Limb (tissue), 2 donors: ENCODE measurements at regions not wholly inside any gene's neighbourhood (a gene's known extent, or its start where the extent isn't known, plus 50 kb on each side); places are given as distances from the start of the nearest gene placed in this dataset.

Source experiments
- DNase-seq, 2 donors: peaks; one replicate each; pipeline ENCODE4 v3.0.0-alpha.2; 2016; ENCODE audit errors: extremely low spot score in 2 of 2

DNA sequence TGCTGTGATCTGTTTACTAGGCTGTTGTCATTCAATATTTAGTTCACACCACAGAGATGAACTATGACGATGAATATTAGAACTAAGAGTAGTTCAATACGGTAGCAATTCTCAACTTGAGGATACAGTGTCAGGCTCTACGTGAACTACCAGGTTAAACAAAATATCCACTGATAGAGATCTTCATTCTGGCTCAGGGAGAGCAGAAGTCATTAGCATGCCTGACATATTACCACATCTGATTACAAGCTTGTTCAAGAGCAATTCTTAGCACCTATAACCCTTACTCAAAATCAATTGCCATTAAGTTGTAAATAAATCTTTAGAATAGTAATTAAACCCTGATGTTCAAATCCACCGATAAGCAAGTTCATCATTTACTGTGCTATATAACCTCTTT, 207.2 kb downstream of the CHRM3 start:
- no peak for DNase-seq

DNA sequence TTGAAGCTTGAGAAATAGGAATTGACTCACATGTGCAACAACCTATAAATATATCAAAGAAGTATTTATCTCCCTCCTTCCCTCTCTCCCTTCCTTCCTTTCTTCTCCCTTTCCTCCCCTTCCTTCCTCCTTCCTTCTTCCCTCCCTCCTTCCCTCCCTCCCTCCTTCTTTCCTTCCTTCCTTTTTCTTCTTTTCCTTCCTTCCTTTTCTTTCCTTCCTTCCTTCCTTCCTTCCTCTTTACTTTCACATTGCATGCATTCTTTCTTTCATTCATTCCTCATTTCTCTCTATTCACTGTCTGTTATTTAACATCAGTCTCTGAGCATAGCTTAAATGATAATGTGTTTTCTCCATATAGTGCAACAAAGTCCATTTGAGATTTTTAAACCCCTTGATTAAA, 214.2 kb downstream of the CHRM3 start:
- no peak for DNase-seq

DNA sequence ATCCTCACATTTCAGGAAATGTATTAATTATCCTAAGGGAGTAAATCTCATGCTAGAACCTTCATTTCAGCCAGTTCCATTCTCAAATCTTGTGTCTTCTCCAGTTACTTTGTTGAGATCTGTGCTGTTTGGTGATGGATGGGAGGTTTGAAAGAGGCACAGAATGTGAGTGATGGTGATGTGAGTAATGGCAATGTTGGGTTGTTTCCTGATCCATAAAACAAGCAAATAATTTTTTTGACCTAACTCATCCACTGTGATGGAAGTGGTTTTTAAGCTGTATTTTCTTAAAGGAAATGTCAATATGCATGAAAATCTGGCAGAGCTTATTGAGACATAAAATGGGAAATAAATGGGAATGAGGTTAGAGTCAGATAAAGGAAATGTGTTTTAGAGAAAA, 214.7 kb downstream of the CHRM3 start:
- no peak for DNase-seq

DNA sequence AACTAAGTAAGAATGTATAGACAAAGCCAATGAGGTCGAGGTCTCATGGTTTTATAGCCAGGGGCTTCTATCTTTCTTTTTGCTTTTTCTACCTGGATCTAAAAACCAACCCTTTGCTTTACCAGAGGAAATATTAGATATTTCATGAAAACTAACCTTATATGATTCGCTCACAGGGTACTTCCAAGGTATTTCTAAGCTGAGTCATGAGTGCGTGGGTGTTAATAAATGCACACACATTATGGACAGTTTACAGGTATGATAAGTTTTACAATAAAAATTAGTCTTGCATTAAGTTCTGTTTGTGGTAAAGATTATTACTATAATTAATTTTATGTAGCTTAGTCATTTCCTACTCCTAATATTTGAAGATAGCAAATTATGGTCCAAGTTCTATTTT, 217.2 kb downstream of the CHRM3 start:
- no peak for DNase-seq

DNA sequence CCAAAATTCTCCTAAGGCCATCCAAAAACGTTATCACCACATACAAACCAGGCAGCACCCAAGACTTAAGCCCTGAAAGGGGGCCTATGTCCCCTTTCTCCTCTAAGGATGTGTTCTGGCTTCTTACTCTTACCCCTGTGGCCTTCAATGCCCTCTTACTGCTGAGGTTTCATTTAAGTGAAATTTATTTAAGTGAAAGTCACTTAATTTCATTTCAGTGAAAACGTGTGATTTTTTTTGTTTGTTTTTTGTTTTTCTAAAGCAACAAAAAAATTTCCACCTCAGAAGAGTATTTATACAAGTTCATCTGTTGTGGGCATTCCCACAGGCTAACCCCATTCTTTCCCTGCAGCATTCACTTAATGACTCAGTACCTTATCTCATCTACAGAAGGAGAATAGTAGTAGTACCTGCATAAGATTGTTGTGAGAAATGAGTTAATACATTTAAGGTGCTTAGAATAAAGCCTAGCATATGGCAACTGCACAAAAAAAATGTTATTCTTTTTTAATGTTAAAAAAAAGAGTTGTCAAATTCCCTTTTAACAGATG, 220.6 kb downstream of the CHRM3 start:
- DNase-seq: no peak

DNA sequence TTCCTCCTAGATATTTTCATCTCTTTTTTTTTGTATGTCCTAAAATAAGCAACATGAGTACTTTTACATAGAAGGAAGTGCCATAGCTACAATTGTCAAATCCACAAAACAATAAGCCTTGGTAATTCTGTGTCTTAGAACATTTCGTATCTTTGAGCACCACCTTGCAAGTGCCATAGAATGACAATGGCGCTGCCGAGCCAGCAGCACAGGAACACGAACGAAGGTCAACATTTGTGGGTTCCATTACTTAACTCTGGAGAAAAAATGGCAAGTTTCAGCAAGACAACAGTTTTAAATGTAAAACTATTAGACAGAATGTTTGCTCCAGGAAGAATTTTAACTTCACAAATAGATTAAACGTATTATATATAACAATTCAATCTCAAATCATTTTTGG, 222.1 kb downstream of the CHRM3 start:
- no peak for DNase-seq

DNA sequence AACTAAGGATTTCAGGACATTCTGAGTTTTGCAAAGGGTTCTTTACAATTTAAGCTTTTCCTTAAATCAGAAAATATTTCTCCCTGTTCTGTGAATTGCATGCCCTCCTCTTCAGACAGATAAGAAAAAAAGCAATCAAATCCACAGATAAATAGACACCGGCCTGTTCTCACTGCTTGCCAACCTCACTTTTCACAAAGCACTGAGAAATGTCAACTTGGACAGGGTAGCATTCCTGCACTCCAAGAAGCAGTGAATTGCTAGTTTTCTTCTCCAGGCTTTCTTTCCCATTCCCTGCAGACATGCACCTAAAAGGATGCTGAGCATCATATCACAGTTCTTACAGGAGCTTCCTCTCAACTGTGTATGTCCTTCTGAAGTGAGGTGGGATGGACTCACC, 226.0 kb downstream of the CHRM3 start:
- DNase-seq: no peak

DNA sequence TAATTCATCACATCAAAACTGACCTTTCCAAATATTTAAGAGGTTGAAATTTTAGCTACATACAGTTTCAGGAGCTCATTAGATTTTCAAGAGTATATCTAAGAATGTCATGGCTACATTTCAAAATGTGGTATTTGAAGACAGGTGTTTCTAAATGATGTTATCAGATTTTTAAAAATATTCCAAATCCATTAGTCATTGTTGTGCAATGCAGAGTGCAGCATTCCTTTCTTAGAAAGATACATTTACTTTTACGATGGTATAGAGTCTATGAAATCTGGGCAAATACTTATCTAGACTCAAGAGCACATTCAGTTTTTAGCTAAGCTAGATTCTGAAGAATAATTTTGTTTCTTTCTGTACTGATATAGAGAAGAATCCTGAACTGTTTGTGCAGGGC, 230.3 kb downstream of the CHRM3 start:
- peak in 1 of 2 donors; percentile 43 for DNase-seq

DNA sequence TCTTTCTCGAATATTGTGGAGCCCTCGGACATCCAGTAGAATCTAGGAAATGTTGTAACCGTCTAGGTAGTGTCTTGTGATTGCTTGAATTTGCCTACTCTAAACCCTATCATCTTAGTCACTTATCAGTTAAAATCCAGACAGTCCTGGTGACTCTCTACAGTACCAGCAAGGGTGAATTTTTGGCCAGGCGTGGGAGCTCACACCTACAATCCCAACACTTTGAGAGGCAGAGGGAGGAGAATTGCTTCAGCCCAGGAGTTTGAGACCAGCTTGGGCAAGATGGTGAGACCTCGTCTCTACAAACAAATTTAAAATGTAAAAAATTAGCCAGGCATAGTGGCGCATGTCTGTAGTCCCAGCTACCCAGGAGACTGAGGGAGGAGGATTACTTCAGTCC, 230.9 kb downstream of the CHRM3 start:
- DNase-seq: no peak

DNA sequence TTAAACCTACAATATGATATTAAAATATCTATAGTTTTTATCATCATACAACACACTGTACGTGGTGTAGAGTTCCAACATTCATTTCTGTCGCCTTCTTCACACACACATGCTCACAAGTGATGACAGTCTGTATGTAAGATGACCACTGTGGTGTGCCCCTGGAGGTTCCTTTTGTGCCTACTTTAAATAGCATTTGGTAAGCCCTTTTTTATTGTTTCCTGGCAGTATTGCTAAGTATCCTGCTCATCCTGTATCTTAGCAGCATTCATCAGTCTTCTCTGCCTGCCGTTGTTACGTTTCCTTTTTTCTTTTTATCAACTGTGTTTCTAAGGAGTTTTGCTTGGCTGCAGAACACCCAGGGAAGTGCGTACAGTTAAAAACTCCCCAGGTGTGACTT, 231.4 kb downstream of the CHRM3 start:
- DNase-seq: no peak

DNA sequence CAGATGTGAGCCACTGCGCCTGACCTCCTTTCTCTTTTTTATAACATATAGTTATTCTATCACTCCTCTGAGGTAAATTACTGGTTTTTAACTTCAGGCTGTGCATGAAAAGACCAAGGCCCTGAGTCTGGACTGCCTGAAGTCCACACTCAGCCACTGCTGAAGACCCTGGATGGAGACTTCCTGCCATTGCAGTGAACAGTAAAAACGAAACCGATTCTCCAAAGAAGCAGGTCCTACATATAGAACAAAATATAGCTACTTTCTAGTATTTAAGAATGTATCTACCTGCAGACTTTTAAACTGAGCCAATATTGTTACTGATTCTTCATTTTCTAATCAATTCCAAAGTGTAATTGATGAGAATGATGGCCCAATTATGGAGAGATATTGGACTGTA, 232.8 kb downstream of the CHRM3 start:
- DNase-seq: no peak

DNA sequence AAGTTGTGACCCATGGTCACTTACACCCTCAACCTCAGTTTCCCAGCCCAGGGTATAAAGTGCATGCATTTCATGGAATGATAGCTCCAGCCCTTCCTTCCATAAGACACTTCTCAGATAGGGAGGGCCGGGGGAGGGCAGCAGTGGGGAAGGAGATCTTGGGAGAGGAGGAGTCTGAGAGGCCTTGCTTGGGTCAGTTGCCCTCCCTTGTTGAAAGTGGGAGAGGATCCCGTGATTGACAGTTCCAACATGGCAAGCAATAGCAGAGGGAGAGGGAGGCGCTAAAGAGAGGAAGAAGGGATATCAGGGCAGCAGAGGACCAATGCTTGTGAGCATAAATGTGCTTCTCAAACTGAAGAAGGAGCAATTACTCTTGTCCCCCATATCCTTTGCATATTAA, 244.4 kb downstream of the CHRM3 start:
- DNase-seq: no peak

DNA sequence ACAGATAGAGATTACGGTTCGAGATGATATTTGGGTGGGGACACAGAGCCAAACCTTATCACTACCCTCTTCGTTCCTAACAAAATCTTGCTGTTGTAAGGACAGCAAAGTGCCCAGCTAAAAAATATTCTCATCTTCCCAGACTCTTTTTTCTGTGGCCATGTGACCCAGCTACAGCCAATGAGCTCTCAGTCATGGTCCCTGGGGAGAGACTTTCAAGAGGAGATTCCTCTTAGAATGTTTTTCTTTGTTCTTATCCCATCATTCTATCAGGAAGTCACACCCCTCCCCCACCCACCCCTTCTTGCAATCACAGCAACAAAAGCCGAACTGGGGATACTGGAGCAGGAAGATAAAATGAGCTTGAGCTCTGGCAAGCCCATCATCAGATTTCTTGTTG, 247.1 kb downstream of the CHRM3 start:
- DNase-seq: no peak

DNA sequence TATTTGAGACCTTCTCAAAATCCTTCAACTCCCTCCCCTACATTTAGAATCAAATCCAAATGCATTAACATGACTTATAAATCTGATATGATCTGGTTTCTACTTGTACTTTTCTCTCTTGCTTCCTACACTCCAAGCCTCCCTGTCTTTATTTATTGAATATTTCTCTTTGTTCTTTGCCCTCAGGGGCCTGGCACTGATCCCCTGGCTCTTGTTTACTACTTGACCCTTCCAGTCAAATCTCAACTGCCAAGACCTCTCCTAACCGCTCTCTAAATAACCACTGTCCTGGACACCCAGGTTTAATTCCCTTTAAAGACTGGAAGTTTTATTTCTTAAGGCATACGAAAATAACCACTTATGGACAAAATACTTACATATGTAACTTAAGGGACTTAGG, 248.9 kb downstream of the CHRM3 start:
- DNase-seq: no peak

DNA sequence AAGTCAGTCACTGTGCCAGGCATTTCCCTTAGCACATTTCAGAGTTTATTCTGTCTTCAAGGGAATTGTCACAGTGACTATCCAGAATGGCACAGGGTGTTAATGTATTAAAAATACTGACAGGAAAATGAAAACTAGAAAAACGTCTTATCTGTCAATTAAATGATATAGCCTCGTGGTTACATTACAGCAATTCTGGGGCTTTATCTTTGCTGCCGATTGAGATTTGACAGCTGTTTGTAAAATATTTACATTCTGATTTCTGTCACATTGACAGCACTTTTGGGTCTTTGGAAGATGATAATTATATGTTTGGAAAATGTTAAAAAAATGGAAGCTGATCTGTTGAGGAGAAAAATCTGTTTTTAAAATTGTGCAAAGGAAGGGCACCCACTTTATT, 250.0 kb downstream of the CHRM3 start:
- DNase-seq: no peak

DNA sequence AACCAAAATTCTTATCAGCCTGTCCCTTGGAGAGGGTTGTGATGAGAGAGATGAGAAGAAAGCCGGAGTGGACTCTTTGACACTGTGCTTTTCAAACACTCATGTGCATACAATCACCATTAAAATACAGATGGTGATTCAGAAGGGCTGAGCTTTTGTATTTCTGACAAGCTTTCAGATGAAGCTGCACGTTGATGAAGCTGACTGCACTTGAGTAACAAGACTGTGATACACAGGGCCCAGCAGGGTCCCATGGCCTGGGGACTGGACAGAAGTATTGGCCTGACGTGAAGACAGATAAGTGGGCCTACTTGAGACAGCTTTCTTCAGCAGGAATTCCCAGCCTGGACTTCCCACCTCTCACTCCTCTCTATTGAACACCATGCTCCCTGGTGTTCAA, 258.2 kb downstream of the CHRM3 start:
- no peak for DNase-seq

DNA sequence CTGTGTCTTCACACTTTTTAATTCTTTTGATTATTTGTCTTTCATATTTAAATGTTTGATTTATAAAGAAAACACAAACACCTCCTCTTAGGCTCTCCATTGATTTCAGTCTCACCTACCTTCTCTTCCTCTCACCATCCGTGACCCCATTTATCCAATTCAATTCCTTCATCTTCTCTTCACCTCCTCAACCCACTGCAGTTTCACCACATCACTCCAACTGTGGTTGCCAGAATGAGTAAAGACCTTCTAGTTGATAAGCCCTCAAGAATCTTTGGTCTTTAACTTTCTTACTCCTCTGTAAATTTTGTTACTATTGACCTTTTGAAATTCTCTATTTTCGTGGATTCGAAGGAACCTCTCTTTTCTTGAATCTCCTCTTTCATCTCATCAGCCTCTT, 260.7 kb downstream of the CHRM3 start:
- no peak for DNase-seq

DNA sequence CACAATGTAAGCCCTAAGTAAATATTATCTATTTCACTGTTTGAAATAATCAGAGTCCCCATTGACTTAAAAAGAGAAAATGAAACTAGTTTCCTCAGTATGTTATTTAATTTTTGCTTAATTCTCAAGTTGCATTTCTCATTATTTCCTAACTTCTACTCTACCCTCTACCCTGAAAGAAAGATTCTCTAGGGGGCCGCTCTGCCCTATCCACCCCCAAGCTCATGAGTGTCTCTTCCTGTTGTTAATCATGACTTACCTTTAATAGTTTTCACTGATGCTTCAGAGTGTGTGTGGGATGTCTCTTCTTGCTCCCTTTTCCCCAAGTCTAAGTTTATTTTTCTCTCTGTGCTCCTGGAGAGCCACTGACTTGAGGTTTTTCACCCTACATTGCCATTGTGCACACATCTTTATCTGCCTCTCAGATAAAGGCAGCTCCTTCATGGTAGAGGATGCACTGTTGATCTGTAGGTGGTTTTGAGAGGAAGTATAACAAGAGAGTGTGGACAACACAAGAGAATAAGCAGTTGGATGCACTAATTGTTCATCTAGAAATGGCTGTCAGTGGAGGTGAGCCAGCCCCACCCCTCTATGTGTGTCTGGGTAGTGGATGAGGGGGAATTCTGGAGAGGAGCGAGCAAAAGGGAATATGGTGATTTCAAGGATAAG, 261.7 kb downstream of the CHRM3 start:
- DNase-seq: no peak

DNA sequence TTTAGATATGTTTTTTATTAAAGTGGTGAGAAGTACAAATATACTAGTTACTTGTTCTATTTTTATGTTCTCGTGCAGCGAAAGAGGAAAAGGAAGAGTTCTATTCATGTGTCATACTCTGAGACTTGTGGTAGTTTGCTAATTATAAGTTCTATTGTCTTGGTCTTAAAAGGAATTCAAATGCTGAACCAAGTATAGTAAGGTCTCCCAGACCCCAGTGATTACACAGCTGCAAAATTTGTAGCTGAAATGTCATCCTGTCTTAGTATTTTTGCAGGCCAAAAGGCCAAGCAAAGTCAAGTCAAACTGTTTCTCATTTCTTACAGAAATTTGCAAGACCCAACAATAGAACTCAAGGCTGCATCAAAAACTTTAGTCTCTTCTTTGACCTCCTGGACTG, 268.7 kb downstream of the CHRM3 start:
- no peak for DNase-seq

DNA sequence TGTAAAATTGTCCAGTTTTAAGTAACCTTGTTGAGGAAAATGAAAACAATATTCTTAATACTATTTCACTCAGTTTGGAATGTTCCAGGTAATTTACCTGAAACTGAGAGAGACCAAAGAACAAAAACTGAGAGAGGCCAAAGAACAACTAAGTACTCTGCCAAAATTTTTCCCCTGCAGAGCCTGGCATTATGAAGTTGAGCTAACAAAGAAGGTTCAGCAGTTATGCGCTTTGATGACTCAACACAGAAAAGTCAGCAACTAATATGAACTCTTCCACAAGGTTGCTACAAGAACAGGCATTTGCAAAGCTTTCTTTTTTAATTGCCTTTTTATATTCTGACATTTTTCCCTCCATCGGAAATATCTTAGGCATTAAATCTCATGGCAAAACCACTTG, 270.9 kb downstream of the CHRM3 start:
- DNase-seq: no peak

DNA sequence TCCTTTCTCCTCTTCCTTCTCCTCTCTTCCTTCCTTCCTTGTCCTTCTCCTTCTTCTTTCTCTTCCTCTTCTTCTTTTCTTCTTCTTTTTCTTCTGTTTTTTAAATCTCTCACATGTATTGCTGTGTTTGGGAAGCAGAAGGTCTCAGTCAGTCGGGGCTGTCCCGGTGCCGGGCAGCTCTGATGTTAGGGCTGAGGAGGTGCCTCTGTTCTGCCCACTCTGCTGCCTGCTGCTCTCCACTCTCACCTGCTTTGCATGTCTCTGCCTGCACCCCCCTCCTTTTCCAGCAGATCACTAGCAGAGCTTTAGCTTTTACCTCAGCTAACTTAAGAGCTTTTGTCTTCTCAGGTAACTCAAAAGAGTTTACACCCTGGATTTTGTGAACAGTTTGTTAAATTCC, 276.6 kb downstream of the CHRM3 start:
- no peak for DNase-seq

DNA sequence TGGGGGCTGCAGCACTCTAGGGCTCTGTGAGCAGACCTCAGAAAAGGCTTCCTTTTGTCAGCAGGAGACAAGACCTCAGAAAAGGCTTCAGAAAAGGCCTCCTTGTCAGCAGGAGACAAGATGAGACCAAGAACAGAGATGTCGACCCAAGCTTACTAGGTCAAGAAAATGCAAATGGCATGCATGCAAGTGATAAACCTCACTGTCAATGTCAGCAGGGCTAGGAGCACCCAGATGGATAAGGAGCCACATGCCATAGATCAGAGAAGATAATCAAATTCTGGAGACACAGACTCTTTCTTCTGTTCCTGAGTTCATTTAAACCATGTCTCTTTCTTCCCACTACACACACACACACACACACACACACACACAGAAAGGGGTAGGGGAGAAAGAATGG, 285.9 kb downstream of the CHRM3 start:
- no peak for DNase-seq

DNA sequence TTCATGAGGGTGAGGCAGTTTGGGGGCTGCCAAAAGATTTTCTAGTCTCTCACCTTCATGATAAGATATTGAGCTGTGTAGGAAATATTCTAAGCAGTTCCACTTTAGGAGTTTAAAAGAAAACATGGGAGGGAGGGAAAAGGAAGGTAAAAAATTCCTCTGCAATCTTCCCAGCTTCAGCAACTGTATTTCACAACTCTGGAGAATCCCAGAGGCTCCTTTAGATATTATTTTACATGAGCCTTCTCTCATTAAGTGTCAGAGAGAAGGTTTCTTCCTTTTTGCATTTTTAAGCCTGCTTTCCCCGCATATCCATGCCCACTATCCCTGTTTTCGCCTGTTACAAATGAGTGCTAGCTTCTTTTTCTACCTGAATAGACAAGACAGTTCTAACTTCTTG, 289.4 kb downstream of the CHRM3 start:
- DNase-seq: no peak
